Memory B cell (primary cell): ENCODE measurements at regions not wholly inside any gene's neighbourhood (a gene's known extent, or its start where the extent isn't known, plus 50 kb on each side); places are given as distances from the start of the nearest gene placed in this dataset.

ENCODE experiments used
- ATAC-seq: fragments of 150-1000 bp; cut with Tn5 transposase; 2 replicates; pipeline ENCODE4 v1.10.0; 2021; ENCODE audit warnings: low read depth, mild to moderate bottlenecking, moderate library complexity
- DNase-seq, 2 donors: peaks; one replicate each; pipeline ENCODE4 v3.0.0; 2022; ENCODE audit warnings: low spot score in 2 of 2
- H3K27ac Mint-ChIP-seq: one replicate; pipeline ENCODE4 v1.8.0; 2022; ENCODE audit warnings: mild to moderate bottlenecking, moderate library complexity, mixed read lengths
- H3K27me3 Mint-ChIP-seq: one replicate; pipeline ENCODE4 v1.8.0; 2022; ENCODE audit warnings: mixed read lengths
- H3K36me3 Mint-ChIP-seq: one replicate; pipeline ENCODE4 v1.8.0; 2022; ENCODE audit warnings: mild to moderate bottlenecking, mixed read lengths
- H3K4me1 Mint-ChIP-seq: one replicate; pipeline ENCODE4 v1.8.0; 2022; ENCODE audit warnings: mixed read lengths
- H3K4me3 Mint-ChIP-seq: one replicate; pipeline ENCODE4 v1.8.0; 2022; ENCODE audit warnings: mild to moderate bottlenecking, moderate library complexity, mixed read lengths
- H3K9me3 Mint-ChIP-seq: one replicate; pipeline ENCODE4 v1.8.0; 2022; ENCODE audit warnings: mixed read lengths

- DNase-seq = no peak
- no peak overlapping the region for H3K27ac Mint-ChIP-seq
- no peak overlapping the region for H3K4me3 Mint-ChIP-seq
- ATAC-seq = no peak
- no peaks in the 10 kb centered on the region for H3K36me3 Mint-ChIP-seq
- no peaks in the 10 kb centered on the region for H3K4me1 Mint-ChIP-seq
- H3K9me3 Mint-ChIP-seq = no peaks in the 10 kb centered on the region
- H3K27me3 Mint-ChIP-seq = peaks cover 9% of the 10 kb centered on the region
Observed at GRCh38 chr9:7338586-7339281, 460.8 kb downstream of the DMAC1 start.

- Mint-ChIP-seq H3K27me3 (peaks cover 10% of the 10 kb centered on the region), H3K4me3 (no peak overlapping the region), H3K4me1 (no peaks in the 10 kb centered on the region), H3K27ac (no peak overlapping the region), H3K9me3 (no peaks in the 10 kb centered on the region), H3K36me3 (no peaks in the 10 kb centered on the region)
- DNase-seq (no peak), ATAC-seq (no peak)
Observed at GRCh38 chr9:7336356-7337065, 463.1 kb downstream of the DMAC1 start.

DNA sequence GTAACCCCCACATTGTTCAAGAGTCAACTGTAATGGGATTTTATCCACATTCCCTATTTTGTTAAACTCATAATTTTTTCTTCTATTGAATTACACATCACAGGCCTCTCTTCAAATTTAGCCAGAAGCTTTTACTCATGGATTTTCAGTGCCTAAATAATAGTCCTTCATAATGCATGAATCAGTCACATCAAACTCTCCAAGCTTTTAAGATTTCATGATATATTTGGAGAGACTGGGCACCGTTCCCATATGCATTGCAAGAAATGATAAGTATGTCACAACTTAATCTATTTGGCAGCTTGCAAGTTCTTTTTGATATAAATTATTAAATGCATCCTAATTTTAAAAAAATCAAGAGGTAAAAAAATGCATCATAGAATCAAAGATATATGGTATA is 465.9 kb downstream of the DMAC1 start:
- no peaks in the 10 kb centered on the region for H3K9me3 Mint-ChIP-seq
- H3K4me1 Mint-ChIP-seq = no peaks in the 10 kb centered on the region
- H3K27me3 Mint-ChIP-seq = peaks cover 9% of the 10 kb centered on the region
- no peaks in the 10 kb centered on the region for H3K36me3 Mint-ChIP-seq
- H3K27ac Mint-ChIP-seq = no peak overlapping the region
- no peak for ATAC-seq
- H3K4me3 Mint-ChIP-seq = no peak overlapping the region
- DNase-seq = no peak

DNA sequence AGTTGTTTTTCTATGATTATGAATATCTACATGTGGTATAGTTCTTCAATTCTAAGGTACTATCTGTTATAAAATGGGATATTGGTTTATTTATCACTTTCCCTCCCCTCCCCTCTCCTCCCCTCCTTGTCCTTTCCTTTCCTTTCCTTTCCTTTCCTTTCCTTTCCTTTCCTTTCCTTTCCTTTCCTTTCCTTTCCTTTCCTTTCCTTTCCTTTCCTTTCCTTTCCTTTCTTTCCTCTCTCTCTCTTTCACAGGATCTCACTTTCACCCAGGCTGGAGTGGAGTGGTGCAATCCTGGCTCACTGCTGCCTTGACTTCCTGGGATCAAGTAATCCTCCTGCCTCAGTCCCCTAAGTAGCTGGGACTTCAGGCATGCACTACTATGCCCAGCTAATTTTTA is 466.8 kb downstream of the DMAC1 start:
- no peak overlapping the region for H3K27ac Mint-ChIP-seq
- H3K36me3 Mint-ChIP-seq = no peaks in the 10 kb centered on the region
- H3K9me3 Mint-ChIP-seq = no peaks in the 10 kb centered on the region
- ATAC-seq = no peak
- no peak for DNase-seq
- peaks cover 9% of the 10 kb centered on the region for H3K27me3 Mint-ChIP-seq
- H3K4me3 Mint-ChIP-seq = no peak overlapping the region
- H3K4me1 Mint-ChIP-seq = no peaks in the 10 kb centered on the region

DNA sequence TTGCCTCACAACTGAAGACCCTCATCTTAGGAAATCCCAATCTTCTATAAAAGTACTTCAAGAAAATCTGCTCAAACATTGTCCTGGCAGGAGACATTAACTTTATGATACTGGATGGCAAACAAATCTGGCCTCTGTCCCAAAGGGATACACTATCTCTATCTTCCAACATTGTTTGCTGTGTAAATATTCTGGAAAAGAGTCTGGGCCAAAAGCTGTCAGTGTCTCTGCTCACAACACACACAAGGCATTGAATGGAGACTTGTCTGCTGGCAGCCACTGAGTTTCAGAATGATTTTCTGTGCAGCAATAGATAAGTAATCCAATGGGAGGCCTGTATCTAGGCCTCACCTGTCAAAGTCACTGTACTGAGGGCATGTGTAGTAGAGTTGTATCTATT is 471.1 kb downstream of the DMAC1 start:
- no peaks in the 10 kb centered on the region for H3K4me1 Mint-ChIP-seq
- DNase-seq = no peak
- H3K27me3 Mint-ChIP-seq = peaks cover 2% of the 10 kb centered on the region
- H3K4me3 Mint-ChIP-seq = no peak overlapping the region
- no peaks in the 10 kb centered on the region for H3K9me3 Mint-ChIP-seq
- H3K36me3 Mint-ChIP-seq = no peaks in the 10 kb centered on the region
- ATAC-seq = no peak
- no peak overlapping the region for H3K27ac Mint-ChIP-seq

- H3K27ac Mint-ChIP-seq = no peak overlapping the region
- H3K36me3 Mint-ChIP-seq = no peaks in the 10 kb centered on the region
- ATAC-seq (no peak), DNase-seq (no peak)
- H3K4me1 Mint-ChIP-seq = no peaks in the 10 kb centered on the region
- no peaks in the 10 kb centered on the region for H3K27me3 Mint-ChIP-seq
- no peaks in the 10 kb centered on the region for H3K9me3 Mint-ChIP-seq
- no peak overlapping the region for H3K4me3 Mint-ChIP-seq
Observed at GRCh38 chr9:7325995-7326394, 473.6 kb downstream of the DMAC1 start.

DNA sequence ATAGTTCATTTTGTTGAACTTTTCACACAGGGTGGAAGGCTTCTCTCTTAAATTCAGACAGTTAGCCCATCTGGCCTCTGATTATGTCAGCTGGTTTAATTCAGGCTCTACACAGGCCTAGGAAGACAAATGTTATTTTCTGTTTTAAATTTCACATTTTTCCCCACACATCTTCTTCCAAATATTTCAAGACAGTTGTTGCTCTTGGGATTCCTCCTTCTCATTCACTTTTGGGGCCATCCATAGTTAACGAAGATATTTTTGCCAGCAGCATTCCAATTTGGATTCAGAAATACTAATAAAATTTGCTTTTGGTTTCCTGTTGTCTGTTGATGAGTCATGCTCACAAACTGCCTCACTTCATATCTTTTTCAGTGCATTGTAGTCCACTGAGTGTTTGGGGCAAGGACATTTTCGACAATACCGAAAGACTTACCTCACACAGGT is 475.4 kb downstream of the DMAC1 start:
- no peaks in the 10 kb centered on the region for H3K9me3 Mint-ChIP-seq
- DNase-seq = no peak
- H3K36me3 Mint-ChIP-seq = no peaks in the 10 kb centered on the region
- no peak for ATAC-seq
- no peak overlapping the region for H3K27ac Mint-ChIP-seq
- no peaks in the 10 kb centered on the region for H3K27me3 Mint-ChIP-seq
- H3K4me3 Mint-ChIP-seq = no peak overlapping the region
- H3K4me1 Mint-ChIP-seq = no peaks in the 10 kb centered on the region

GRCh38 chr9:7320841-7321240 is 478.7 kb downstream of the DMAC1 start:
- no peaks in the 10 kb centered on the region for H3K9me3 Mint-ChIP-seq
- no peaks in the 10 kb centered on the region for H3K27me3 Mint-ChIP-seq
- no peak overlapping the region for H3K27ac Mint-ChIP-seq
- ATAC-seq = no peak
- no peak for DNase-seq
- no peaks in the 10 kb centered on the region for H3K36me3 Mint-ChIP-seq
- H3K4me1 Mint-ChIP-seq = no peaks in the 10 kb centered on the region
- no peak overlapping the region for H3K4me3 Mint-ChIP-seq

GRCh38 chr9:7320139-7320538 is 479.4 kb downstream of the DMAC1 start:
- ATAC-seq = no peak
- Mint-ChIP-seq H3K9me3 (no peaks in the 10 kb centered on the region), H3K4me1 (no peaks in the 10 kb centered on the region), H3K4me3 (no peak overlapping the region), H3K27ac (no peak overlapping the region), H3K27me3 (no peaks in the 10 kb centered on the region), H3K36me3 (no peaks in the 10 kb centered on the region)
- DNase-seq = no peak

DNA sequence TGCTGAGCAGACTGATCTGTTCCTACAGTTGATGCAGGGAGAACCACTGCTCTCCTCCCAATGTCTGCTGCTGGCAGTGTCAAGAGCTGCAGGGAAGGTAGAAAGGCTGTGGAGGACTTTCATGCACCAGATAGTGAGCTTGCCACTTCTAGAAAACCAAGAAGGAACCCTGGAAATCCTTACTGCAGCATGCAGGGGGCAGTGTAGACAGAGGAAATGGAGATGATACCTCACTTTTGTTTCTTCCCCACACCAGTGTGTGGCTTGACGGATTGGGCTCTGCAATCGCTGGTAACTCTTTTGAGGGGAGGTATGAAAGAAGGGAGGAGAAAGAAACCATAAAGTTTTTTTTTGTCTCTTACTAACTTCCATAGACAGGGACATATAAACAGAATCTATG is 480.7 kb downstream of the DMAC1 start:
- no peak overlapping the region for H3K4me3 Mint-ChIP-seq
- H3K27me3 Mint-ChIP-seq = no peaks in the 10 kb centered on the region
- no peak for DNase-seq
- no peaks in the 10 kb centered on the region for H3K4me1 Mint-ChIP-seq
- no peak overlapping the region for H3K27ac Mint-ChIP-seq
- H3K36me3 Mint-ChIP-seq = no peaks in the 10 kb centered on the region
- no peak for ATAC-seq
- peaks cover under 1% of the 10 kb centered on the region for H3K9me3 Mint-ChIP-seq

- no peak for ATAC-seq
- Mint-ChIP-seq H3K4me1 (no peaks in the 10 kb centered on the region), H3K36me3 (no peaks in the 10 kb centered on the region), H3K27ac (no peak overlapping the region), H3K27me3 (no peaks in the 10 kb centered on the region), H3K9me3 (peaks cover 11% of the 10 kb centered on the region), H3K4me3 (no peak overlapping the region)
- no peak for DNase-seq
Observed at GRCh38 chr9:7316967-7317366, 482.6 kb downstream of the DMAC1 start.

DNA sequence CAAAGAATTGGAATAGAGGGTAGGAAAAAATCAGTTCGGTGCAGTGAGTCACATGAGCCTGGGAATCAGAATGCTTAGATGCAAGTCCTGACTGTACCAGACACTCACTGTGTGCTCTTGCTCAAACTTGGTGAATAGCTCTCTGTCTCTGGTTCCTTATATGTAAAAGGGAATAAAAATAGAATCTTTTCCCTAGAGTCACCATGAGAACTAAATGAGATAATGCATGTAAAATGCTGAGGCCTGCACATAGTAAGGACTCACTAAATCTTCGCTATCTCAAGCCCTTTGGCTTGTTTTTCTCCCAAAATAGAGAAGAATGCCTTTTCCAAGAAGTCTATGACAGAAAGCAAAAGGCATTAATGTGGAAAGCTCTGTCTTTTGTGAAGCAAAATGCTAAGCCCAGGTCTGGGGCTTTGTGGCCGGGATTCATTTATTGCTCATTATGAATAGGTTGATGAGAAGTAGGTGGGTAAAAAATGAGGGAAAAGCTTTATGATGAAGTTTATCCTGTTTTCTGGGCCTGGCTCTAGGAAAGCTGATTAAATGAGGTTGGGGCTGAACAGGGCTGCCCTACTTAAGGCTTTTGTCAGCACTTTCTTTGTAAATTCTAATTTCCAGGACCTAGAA is 483.3 kb downstream of the DMAC1 start:
- H3K4me1 Mint-ChIP-seq = no peaks in the 10 kb centered on the region
- ATAC-seq (no peak), DNase-seq (no peak)
- no peaks in the 10 kb centered on the region for H3K36me3 Mint-ChIP-seq
- peaks cover 11% of the 10 kb centered on the region for H3K9me3 Mint-ChIP-seq
- no peaks in the 10 kb centered on the region for H3K27me3 Mint-ChIP-seq
- no peak overlapping the region for H3K27ac Mint-ChIP-seq
- H3K4me3 Mint-ChIP-seq = no peak overlapping the region

DNA sequence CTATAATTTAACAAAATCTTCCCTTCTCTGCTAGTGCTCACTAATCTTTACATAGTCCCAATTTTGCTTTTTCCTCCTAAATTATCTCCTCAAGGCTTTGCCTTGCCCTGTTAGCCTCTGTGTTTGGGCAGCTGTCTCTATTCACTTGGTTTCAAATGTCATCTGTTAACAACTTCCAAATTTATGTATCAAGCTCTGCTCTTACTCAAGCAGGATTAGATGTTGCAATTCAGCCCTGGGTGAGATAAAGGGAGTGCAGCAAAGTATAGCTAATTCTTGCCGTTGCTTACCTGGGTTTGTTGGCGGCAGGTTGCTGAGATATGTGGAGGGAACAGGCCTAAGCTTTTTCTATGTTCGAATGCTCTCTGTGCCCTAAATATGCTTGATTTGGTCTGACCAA is 483.8 kb downstream of the DMAC1 start:
- ATAC-seq (no peak), DNase-seq (no peak)
- peaks cover 15% of the 10 kb centered on the region for H3K9me3 Mint-ChIP-seq
- no peaks in the 10 kb centered on the region for H3K4me1 Mint-ChIP-seq
- H3K27me3 Mint-ChIP-seq = no peaks in the 10 kb centered on the region
- H3K27ac Mint-ChIP-seq = no peak overlapping the region
- H3K4me3 Mint-ChIP-seq = no peak overlapping the region
- H3K36me3 Mint-ChIP-seq = no peaks in the 10 kb centered on the region

GRCh38 chr9:7315116-7315515 is 484.5 kb downstream of the DMAC1 start:
- no peak for DNase-seq
- H3K4me3 Mint-ChIP-seq = no peak overlapping the region
- H3K9me3 Mint-ChIP-seq = peaks cover 16% of the 10 kb centered on the region
- ATAC-seq = no peak
- H3K4me1 Mint-ChIP-seq = no peaks in the 10 kb centered on the region
- H3K27ac Mint-ChIP-seq = no peak overlapping the region
- no peaks in the 10 kb centered on the region for H3K27me3 Mint-ChIP-seq
- H3K36me3 Mint-ChIP-seq = no peaks in the 10 kb centered on the region
